ENCODE measurements at regions not wholly inside any gene's neighbourhood (a gene's known extent, or its start where the extent isn't known, plus 50 kb on each side); places are given as distances from the start of the nearest gene placed in this dataset.

DNA sequence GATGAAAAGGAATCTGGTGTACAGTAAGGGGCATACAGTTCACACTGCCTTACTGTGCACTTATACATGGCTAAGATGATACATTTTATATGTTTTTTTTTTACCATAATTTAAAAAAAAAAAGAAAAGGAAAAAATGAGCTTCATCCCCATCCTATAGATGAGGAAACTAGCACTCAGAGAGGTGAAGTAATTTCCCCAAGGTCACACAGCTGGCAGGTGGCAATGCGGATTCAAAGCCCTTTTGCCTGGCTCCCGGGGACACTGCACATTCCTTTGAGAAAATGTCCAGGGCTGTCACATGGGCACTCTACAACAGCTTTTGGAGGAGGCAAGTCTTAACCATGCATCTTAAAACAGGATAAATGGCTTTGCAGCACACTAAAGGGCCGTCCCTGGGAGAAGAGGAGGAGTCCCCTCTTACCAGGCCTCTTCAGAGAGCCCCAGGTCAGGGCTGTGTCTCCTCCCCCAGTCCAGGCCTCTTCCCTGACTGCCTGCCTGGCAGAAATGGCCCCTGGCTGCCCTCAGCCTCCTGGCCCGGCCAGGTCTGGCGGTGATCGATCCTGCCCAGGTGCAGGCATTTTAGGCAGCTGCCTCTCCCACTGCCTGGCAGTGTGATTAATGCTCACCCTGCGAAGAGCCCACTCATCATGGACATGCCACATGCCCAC is 95.1 kb upstream of the LINGO1 start:
- H3K36me3 ChIP-seq: no peaks in the 10 kb centered on the region
- H3K9me3 ChIP-seq: no peaks in the 10 kb centered on the region
- H3K27me3 ChIP-seq: peaks cover 9% of the 10 kb centered on the region
- no peaks in the 10 kb centered on the region for H3K4me1 ChIP-seq (ENCODE audit: control insufficient read depth in 1 of 2, insufficient read depth in 1 of 2, low read depth in 1 of 2, low read length in 1 of 2)
- H3K27ac ChIP-seq: no peak overlapping the region
- TF ChIP-seq, protein P1, sequence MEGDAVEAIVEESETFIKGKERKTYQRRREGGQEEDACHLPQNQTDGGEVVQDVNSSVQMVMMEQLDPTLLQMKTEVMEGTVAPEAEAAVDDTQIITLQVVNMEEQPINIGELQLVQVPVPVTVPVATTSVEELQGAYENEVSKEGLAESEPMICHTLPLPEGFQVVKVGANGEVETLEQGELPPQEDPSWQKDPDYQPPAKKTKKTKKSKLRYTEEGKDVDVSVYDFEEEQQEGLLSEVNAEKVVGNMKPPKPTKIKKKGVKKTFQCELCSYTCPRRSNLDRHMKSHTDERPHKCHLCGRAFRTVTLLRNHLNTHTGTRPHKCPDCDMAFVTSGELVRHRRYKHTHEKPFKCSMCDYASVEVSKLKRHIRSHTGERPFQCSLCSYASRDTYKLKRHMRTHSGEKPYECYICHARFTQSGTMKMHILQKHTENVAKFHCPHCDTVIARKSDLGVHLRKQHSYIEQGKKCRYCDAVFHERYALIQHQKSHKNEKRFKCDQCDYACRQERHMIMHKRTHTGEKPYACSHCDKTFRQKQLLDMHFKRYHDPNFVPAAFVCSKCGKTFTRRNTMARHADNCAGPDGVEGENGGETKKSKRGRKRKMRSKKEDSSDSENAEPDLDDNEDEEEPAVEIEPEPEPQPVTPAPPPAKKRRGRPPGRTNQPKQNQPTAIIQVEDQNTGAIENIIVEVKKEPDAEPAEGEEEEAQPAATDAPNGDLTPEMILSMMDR (IDR thresholded peaks at IDR 0.05): no peak
- H3K4me3 ChIP-seq (ENCODE audit: low read depth in 1 of 2, low read length in 1 of 2): no peak overlapping the region

DNA sequence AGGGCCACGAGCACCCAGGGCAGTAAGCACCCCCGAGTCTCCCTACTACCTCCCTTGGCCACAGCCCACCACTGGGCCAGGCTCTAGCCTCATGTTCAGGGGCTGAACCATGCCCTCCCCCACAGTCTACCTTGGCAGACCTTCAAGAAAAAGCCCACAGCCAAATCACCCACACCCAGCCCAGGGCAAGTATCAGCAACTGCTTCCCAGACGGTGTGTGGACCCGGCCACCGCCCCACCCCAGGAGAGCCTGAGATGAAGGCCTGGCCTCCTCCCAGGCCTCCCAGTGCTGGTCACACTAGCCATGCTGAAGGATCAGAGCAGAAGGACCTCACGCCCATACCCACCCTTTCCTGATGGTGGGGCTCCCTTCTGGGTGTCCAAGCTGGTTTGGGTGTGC is 92.0 kb upstream of the LINGO1 start:
- Histone ChIP-seq H3K27ac (no peak overlapping the region), H3K4me1 (ENCODE audit: control insufficient read depth in 1 of 2, insufficient read depth in 1 of 2, low read depth in 1 of 2, low read length in 1 of 2) (no peaks in the 10 kb centered on the region), H3K9me3 (no peaks in the 10 kb centered on the region), H3K36me3 (no peaks in the 10 kb centered on the region), H3K4me3 (ENCODE audit: low read depth in 1 of 2, low read length in 1 of 2) (no peak overlapping the region), H3K27me3 (peaks cover 3% of the 10 kb centered on the region)
- TF ChIP-seq, protein P1 (IDR thresholded peaks at IDR 0.05): no peak

DNA sequence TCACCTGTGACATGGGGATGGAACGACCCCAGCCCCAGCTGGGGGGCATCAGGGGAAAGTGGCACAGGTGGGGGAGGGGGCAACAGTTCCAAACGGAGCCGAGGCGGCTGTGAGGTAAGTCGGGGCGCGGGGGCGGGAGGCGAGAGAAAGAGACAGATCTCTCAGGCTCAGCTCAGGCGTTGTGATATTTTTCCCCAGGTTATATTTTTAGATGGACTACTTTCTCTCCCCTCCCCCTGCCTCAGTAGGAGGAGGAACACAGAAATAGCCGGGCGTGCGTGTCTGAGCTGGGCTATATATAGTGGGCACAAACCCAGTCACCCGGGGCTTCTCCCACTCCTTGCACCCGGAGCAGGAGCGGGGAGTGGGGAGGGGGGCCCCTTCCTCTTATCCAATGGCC is 91.0 kb upstream of the LINGO1 start:
- TF ChIP-seq, protein P1 (IDR thresholded peaks at IDR 0.05): no peak
- Histone ChIP-seq H3K27me3 (peaks cover 3% of the 10 kb centered on the region), H3K9me3 (no peaks in the 10 kb centered on the region), H3K4me1 (ENCODE audit: control insufficient read depth in 1 of 2, insufficient read depth in 1 of 2, low read depth in 1 of 2, low read length in 1 of 2) (no peaks in the 10 kb centered on the region), H3K27ac (no peak overlapping the region), H3K4me3 (ENCODE audit: low read depth in 1 of 2, low read length in 1 of 2) (no peak overlapping the region), H3K36me3 (no peaks in the 10 kb centered on the region)

DNA sequence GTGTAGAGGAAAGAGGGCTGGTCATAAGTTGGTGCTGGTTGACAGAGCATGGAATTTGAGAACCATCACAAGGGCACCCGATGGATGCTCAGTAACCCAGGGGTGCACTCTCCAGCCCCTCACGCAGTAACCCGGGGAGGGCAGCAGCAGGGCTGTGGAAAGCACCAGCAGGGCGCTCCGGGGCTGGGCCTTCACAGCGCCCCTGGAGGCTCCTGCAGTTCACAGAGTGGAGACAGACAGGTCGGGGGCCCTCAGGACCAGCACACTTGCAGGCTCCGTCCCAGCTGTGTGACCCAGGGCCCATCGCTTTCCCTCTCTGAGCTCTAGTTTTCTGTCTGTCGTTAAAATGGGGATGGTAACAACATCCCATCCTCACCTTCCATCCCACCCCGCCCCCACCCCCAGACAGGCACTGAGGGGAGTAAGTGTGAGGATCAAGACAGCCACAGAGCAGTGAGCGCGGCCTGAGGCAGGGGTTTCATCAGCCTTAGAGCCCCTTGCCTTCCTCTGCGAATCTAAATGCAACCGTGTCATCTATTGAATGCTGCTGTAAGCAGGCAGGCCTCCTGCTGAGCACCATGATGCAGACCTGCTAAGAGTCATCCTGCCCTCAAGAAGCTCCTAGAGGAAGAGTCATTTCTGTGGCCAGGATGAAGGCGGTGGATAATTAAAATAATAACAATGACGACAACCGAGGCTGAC is 90.2 kb upstream of the LINGO1 start:
- peaks cover 6% of the 10 kb centered on the region for H3K27me3 ChIP-seq
- no peaks in the 10 kb centered on the region for H3K36me3 ChIP-seq
- no peak overlapping the region for H3K4me3 ChIP-seq (ENCODE audit: low read depth in 1 of 2, low read length in 1 of 2)
- no peaks in the 10 kb centered on the region for H3K9me3 ChIP-seq
- no peak overlapping the region for H3K27ac ChIP-seq
- TF ChIP-seq, protein P1 (IDR thresholded peaks at IDR 0.05): no peak
- H3K4me1 ChIP-seq (ENCODE audit: control insufficient read depth in 1 of 2, insufficient read depth in 1 of 2, low read depth in 1 of 2, low read length in 1 of 2): no peaks in the 10 kb centered on the region

DNA sequence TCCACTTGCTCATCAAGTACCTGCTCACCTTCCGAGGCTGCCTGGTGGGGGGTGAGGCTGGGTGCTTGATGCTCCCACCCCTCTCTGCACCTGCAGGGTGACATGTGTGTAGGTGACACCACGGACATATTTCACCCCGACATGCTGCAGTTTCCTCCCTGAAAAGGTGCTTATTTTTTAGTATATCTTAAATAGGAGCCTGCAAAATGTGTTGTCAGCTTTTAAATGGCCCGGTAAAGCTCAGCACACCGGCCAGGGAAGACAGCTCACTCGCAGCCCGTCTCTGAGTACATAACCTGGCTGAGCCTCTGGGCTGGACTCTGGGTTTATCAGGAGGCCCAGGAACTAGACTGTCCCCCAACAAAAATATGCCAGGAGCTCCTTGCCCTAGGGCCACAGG is 89.3 kb upstream of the LINGO1 start:
- TF ChIP-seq, protein P1 (IDR thresholded peaks at IDR 0.05): no peak
- Histone ChIP-seq H3K9me3 (no peaks in the 10 kb centered on the region), H3K4me3 (ENCODE audit: low read depth in 1 of 2, low read length in 1 of 2) (no peak overlapping the region), H3K4me1 (ENCODE audit: control insufficient read depth in 1 of 2, insufficient read depth in 1 of 2, low read depth in 1 of 2, low read length in 1 of 2) (no peaks in the 10 kb centered on the region), H3K27me3 (peaks cover 16% of the 10 kb centered on the region), H3K36me3 (no peaks in the 10 kb centered on the region), H3K27ac (no peak overlapping the region)

Data from neutrophil (primary cell).